ENCODE measurements at regions not wholly inside any gene's neighbourhood (a gene's known extent, or its start where the extent isn't known, plus 50 kb on each side); places are given as distances from the start of the nearest gene placed in this dataset.

DNA sequence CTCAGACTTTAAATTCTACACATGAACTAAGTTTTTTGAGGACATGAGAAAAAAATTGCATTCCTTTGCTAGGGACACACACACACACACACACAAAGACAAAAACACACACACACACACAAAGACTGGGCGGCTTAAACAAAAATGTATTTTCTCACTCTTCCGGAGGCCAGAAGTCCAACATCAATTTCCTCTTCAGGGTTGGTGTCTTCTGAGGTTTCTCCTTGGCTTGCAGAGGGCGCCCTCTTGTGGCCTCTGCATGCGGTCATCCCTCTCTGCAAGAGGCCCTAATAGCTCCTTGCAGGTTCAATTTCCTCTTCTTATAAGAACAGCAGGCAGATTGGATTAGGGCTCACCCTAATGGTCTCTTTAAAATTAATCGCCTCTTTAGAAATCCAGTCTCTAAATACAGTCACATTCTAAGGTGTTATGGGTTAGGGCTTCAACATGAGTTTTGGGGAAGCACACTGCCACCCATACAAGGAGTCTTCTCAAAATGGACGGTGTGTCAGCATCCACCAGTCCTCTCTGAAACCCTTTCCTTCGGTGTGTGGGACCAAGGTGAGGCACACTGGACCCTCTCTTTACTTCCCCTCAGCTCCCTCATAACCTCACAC is 61.4 kb downstream of the GPR6 start:
- no peaks in the 10 kb centered on the region for H3K27me3 Mint-ChIP-seq

DNA sequence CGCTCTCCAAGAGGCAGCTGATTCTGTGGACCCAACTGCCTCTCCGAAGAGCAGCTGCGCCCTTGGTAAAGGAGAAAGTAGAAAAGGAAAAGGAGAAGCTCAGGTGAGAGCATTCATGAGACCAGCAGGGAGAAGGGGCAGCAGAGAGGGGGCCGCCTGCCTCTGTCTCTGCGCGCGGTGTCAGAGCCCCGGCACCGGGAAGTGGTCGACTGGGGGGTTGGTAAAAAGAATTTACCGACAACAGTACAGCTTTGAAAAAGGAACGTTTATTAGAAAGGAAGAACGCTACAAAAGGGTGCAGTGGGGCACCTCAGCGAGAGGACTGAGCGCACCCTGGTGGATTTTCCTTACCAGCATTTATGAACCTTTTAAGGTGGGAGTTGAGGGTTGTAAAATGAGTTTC is 61.9 kb downstream of the GPR6 start:
- H3K4me1 ChIP-seq (ENCODE audit: insufficient read depth, low read length) = peaks cover 11% of the 10 kb centered on the region
- peak; percentile 66 for ATAC-seq (ENCODE audit: poor library complexity)
- intact Hi-C loops (cut with DNase I, micrococcal nuclease) = loop anchor here (1.0 to 5.0 kb wide), 10 partner anchors 335 to 853 kb away; partner anchors contain the start of gene CD164 (in 1 of the 2)
- Mint-ChIP-seq H3K27ac (peak overlapping the region; percentile 87), H3K4me3 (peak overlapping the region; percentile 90), H3K9me3 (peaks cover 2% of the 10 kb centered on the region), H3K36me3 (ENCODE audit: low read depth) (no peaks in the 10 kb centered on the region), H3K4me1 (ENCODE audit: low read depth) (peaks cover 13% of the 10 kb centered on the region), H3K27me3 (no peaks in the 10 kb centered on the region)
- H3K4me3 ChIP-seq (ENCODE audit: low read length) = peak overlapping the region; percentile 47
- H3K9me3 ChIP-seq (ENCODE audit: control insufficient read depth in 1 of 2, insufficient read depth in 1 of 2, low read length in 2 of 2) = no peaks in the 10 kb centered on the region
- DNase-seq = peak; percentile 13 to 69 (median 30)
- peak overlapping the region; percentile 39 to 44 for H3K27ac ChIP-seq (ENCODE audit: low read depth in 1 of 2, low read length in 2 of 2)
- H3K27me3 ChIP-seq (ENCODE audit: control insufficient read depth in 1 of 2, insufficient read depth in 2 of 2, low read length in 2 of 2) = no peaks in the 10 kb centered on the region
- ChIA-PET POLR2A (interaction anchor here (0.6 to 1.8 kb wide), 17 partner anchors 8 to 852 kb away, joined by 3 to 18 read pairs (median 5); partner anchors contain the start of genes AK9, CD164, CDC40 and CDK19), CTCF (interaction anchor here (0.6 to 3.1 kb wide), 28 partner anchors 9 to 1498 kb away, joined by 3 to 27 read pairs (median 4); partner anchors contain the start of gene CD164)
- H3K36me3 ChIP-seq (ENCODE audit: insufficient read depth, low read length) = no peaks in the 10 kb centered on the region
- TF ChIP-seq, protein P1, sequence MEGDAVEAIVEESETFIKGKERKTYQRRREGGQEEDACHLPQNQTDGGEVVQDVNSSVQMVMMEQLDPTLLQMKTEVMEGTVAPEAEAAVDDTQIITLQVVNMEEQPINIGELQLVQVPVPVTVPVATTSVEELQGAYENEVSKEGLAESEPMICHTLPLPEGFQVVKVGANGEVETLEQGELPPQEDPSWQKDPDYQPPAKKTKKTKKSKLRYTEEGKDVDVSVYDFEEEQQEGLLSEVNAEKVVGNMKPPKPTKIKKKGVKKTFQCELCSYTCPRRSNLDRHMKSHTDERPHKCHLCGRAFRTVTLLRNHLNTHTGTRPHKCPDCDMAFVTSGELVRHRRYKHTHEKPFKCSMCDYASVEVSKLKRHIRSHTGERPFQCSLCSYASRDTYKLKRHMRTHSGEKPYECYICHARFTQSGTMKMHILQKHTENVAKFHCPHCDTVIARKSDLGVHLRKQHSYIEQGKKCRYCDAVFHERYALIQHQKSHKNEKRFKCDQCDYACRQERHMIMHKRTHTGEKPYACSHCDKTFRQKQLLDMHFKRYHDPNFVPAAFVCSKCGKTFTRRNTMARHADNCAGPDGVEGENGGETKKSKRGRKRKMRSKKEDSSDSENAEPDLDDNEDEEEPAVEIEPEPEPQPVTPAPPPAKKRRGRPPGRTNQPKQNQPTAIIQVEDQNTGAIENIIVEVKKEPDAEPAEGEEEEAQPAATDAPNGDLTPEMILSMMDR (IDR thresholded peaks at IDR 0.05) = peak; percentile 51

More for the DNA sequence above, 61.4 kb downstream of the GPR6 start:
- H3K4me3 ChIP-seq (ENCODE audit: low read length) = peak overlapping the region; percentile 47
- ATAC-seq (ENCODE audit: poor library complexity) (peak; percentile 80), DNase-seq (peak; percentile 66 to 89 (median 76))
- ChIA-PET POLR2A (interaction anchor here (0.7 to 1.8 kb wide), 17 partner anchors 8 to 851 kb away, joined by 3 to 18 read pairs (median 5); partner anchors contain the start of genes AK9, CD164, CDC40 and CDK19), CTCF (interaction anchor here (0.6 to 3.1 kb wide), 31 partner anchors 9 to 1498 kb away, joined by 3 to 27 read pairs (median 4); partner anchors contain the start of gene CD164)
- H3K9me3 ChIP-seq (ENCODE audit: control insufficient read depth in 1 of 2, insufficient read depth in 1 of 2, low read length in 2 of 2) = no peaks in the 10 kb centered on the region
- peaks cover 13% of the 10 kb centered on the region for H3K4me1 Mint-ChIP-seq (ENCODE audit: low read depth)
- TF ChIP-seq, protein P1 (IDR thresholded peaks at IDR 0.05) = peak; percentile 89
- H3K4me3 Mint-ChIP-seq = peak overlapping the region; percentile 90
- H3K27me3 ChIP-seq (ENCODE audit: control insufficient read depth in 1 of 2, insufficient read depth in 2 of 2, low read length in 2 of 2) = no peaks in the 10 kb centered on the region
- peak overlapping the region; percentile 39 to 44 for H3K27ac ChIP-seq (ENCODE audit: low read depth in 1 of 2, low read length in 2 of 2)
- peaks cover 11% of the 10 kb centered on the region for H3K4me1 ChIP-seq (ENCODE audit: insufficient read depth, low read length)
- H3K36me3 ChIP-seq (ENCODE audit: insufficient read depth, low read length) = no peaks in the 10 kb centered on the region
- peak overlapping the region; percentile 87 for H3K27ac Mint-ChIP-seq
- intact Hi-C loops (cut with DNase I, micrococcal nuclease) = loop anchor here (1.0 to 5.0 kb wide), 6 partner anchors 334 to 657 kb away; partner anchors contain the start of gene CD164 (in 1 of the 2)
- H3K9me3 Mint-ChIP-seq = no peaks in the 10 kb centered on the region
- no peaks in the 10 kb centered on the region for H3K36me3 Mint-ChIP-seq (ENCODE audit: low read depth)

DNA sequence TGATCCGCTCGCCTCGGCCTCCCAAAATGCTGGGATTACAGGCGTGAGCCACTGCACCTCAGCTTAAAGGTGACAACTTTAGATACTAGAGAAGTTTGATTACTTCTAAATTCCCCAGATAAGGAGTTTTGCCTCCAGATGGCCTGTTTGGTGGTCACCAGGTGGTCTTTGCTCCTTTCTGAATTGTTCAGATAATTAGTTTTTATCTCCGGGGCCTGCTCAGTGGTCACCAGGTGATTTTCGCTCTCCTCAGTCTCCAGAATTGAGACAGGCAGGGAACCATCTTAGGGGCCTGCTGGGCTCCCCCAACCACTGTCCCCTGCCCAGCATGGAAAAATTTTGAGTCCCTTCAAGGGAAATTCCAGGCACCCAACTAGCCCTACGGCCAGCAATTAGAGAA is 62.6 kb downstream of the GPR6 start:
- Histone ChIP-seq H3K4me3 (ENCODE audit: low read length) (no peak overlapping the region), H3K36me3 (ENCODE audit: insufficient read depth, low read length) (no peaks in the 10 kb centered on the region), H3K27me3 (ENCODE audit: control insufficient read depth in 1 of 2, insufficient read depth in 2 of 2, low read length in 2 of 2) (no peaks in the 10 kb centered on the region), H3K4me1 (ENCODE audit: insufficient read depth, low read length) (peaks cover 11% of the 10 kb centered on the region), H3K27ac (ENCODE audit: low read depth in 1 of 2, low read length in 2 of 2) (no peak overlapping the region), H3K9me3 (ENCODE audit: control insufficient read depth in 1 of 2, insufficient read depth in 1 of 2, low read length in 2 of 2) (peaks cover 0 to under 1% of the 10 kb centered on the region in 2 experiments)
- DNase-seq = no peak
- no peak for ATAC-seq (ENCODE audit: poor library complexity)
- POLR2A ChIA-PET = interaction anchor here (1.0 to 1.8 kb wide), 9 partner anchors 9 to 853 kb away, joined by 3 to 13 read pairs (median 4); partner anchors contain the start of gene CD164
- H3K27me3 Mint-ChIP-seq = no peaks in the 10 kb centered on the region
- peak overlapping the region; percentile 59 for H3K27ac Mint-ChIP-seq
- peaks cover 2% of the 10 kb centered on the region for H3K9me3 Mint-ChIP-seq
- CTCF ChIA-PET = interaction anchor here (1.2 to 3.1 kb wide), 5 partner anchors 8 to 336 kb away, joined by 3 to 27 read pairs (median 6); no protein-coding TSS in a partner anchor
- peak overlapping the region; percentile 65 for H3K4me3 Mint-ChIP-seq
- H3K36me3 Mint-ChIP-seq (ENCODE audit: low read depth) = no peaks in the 10 kb centered on the region
- intact Hi-C loops (cut with DNase I, micrococcal nuclease) = loop anchor here (1.0 to 5.0 kb wide), 4 partner anchors 444 to 853 kb away; no protein-coding TSS in a partner anchor
- TF ChIP-seq, protein P1 (IDR thresholded peaks at IDR 0.05) = no peak
- peaks cover 13% of the 10 kb centered on the region for H3K4me1 Mint-ChIP-seq (ENCODE audit: low read depth)
